GM12878 (cell line): ENCODE measurements at regions not wholly inside any gene's neighbourhood (a gene's known extent, or its start where the extent isn't known, plus 50 kb on each side); places are given as distances from the start of the nearest gene placed in this dataset.

ENCODE experiments used
- ATAC-seq: fragments of 200-7000 bp; cut with Tn5 transposase; 3 replicates; pipeline ENCODE4 v1.9.1; 2020; ENCODE audit warnings: mild to moderate bottlenecking, moderate library complexity
- BruUV-seq: library from RNA; stranded (reverse); fragments of 400-500 nt; replicated peaks from 2 replicates; lab custom pipeline; 2021; lab: Mats Ljungman, UMichigan
- CTCF ChIA-PET: fragments of 300-600 bp; sonication (Branson Sonifier 250); formaldehyde crosslinking; extraction: SDS; loops from one replicate; lab custom pipeline; 2021; ENCODE audit warnings: inconsistent platforms; lab: Yijun Ruan, JAX
- POLR2A ChIA-PET: fragments of 350-600 bp; formaldehyde crosslinking; extraction: SDS; loops from one replicate; lab custom pipeline; 2021; ENCODE audit warnings: inconsistent platforms; lab: Charles Lee
- RAD21 ChIA-PET: fragments of 300-600 bp; sonication (Branson Sonifier 250); formaldehyde crosslinking; loops from one replicate; lab custom pipeline; 2023; ENCODE audit warnings: antibody characterized with exemption; ENCODE audit not compliant: unreplicated experiment; lab: Charles Lee
- SMC1A ChIA-PET: fragments of 300-600 bp; sonication (Branson Sonifier 250); formaldehyde crosslinking; loops from one replicate; lab custom pipeline; 2023; ENCODE audit not compliant: unreplicated experiment, uncharacterized antibody; lab: Charles Lee
- DNase-seq: peaks from one replicate; pipeline ENCODE4 v3.0.0-alpha.2; 2011; ENCODE audit warnings: low read depth, low spot score
- FAIRE-seq: peaks from 3 replicates; lab custom pipeline; 2011; peaks lifted over from hg19 to GRCh38; lab: Jason Lieb, UNC
- H2AFZ ChIP-seq: 2 replicates; pipeline ENCODE4 v1.6.0; 2011; ENCODE audit warnings: low read depth, low read length, control low read depth; ENCODE audit not compliant: control insufficient read depth
- H3K27ac ChIP-seq: 2 replicates; pipeline ENCODE4 v1.5.1; 2011; ENCODE audit warnings: control low read depth; ENCODE audit not compliant: control insufficient read depth, insufficient read depth
- H3K27me3 ChIP-seq, 2 experiments: replicated peaks in 1 of 2; 2 replicates each; pipeline versions ENCODE4 v1.6.0 to v1.6.1; 2011; ENCODE audit warnings: low read length in 1 of 2; ENCODE audit not compliant: control insufficient read depth in 2 of 2, insufficient read depth in 2 of 2
- H3K36me3 ChIP-seq, 2 experiments: 2 replicates each; pipeline ENCODE4 v1.5.1; 2011; ENCODE audit warnings: low read length in 1 of 2; ENCODE audit not compliant: control insufficient read depth in 2 of 2, insufficient read depth in 2 of 2
- H3K4me1 ChIP-seq: 2 replicates; pipeline ENCODE4 v1.6.1; 2011; ENCODE audit warnings: mild to moderate bottlenecking, low read length, moderate library complexity, mixed read lengths; ENCODE audit not compliant: control insufficient read depth, insufficient read depth
- H3K4me2 ChIP-seq: 2 replicates; pipeline ENCODE4 v1.6.0; 2011; ENCODE audit warnings: control low read depth; ENCODE audit not compliant: control insufficient read depth, insufficient read depth
- H3K4me3 ChIP-seq: fragments of 200-600 bp; sonication (generic); 2 replicates; pipeline ENCODE4 v1.5.1; 2016
- H3K79me2 ChIP-seq: 2 replicates; pipeline ENCODE4 v1.6.0; 2011; ENCODE audit warnings: low read length; ENCODE audit not compliant: control insufficient read depth, insufficient read depth
- H3K9ac ChIP-seq: 2 replicates; pipeline ENCODE4 v1.8.0; 2011; ENCODE audit warnings: low read length, control low read depth, mixed read lengths; ENCODE audit not compliant: control insufficient read depth, insufficient read depth
- H3K9me3 ChIP-seq: replicated peaks from 3 replicates; pipeline ENCODE4 v1.5.1; 2011; ENCODE audit warnings: mild to moderate bottlenecking, low read length; ENCODE audit not compliant: control insufficient read depth, insufficient read depth
- H4K20me1 ChIP-seq: 2 replicates; pipeline ENCODE4 v1.6.0; 2011; ENCODE audit not compliant: control insufficient read depth, insufficient read depth
- BHLHE40 ChIP-seq, 2 experiments: fragments of 450-650 bp in 1 of 2; IDR thresholded peaks; 2 replicates each; pipeline ENCODE4 v1.6.1; 2011 to 2017; ENCODE audit warnings: low read depth in 2 of 2, borderline replicate concordance in 1 of 2, improper control_type of control experiment in 1 of 2, low read length in 1 of 2, mild to moderate bottlenecking in 1 of 2
- GABPA ChIP-seq: IDR thresholded peaks from 2 replicates; pipeline ENCODE4 v1.6.1; 2014; ENCODE audit warnings: antibody characterized with exemption, low read depth, mild to moderate bottlenecking, inconsistent platforms
- PKNOX1 ChIP-seq: fragments of 450-650 bp; IDR thresholded peaks from 2 replicates; pipeline ENCODE4 v1.6.1; 2016; ENCODE audit warnings: mild to moderate bottlenecking
- SRF ChIP-seq, 2 experiments: IDR thresholded peaks; 2 replicates each; pipeline ENCODE4 v1.6.1; 2011; ENCODE audit warnings: low read depth in 2 of 2, low read length in 2 of 2, mild to moderate bottlenecking in 1 of 2, moderate library complexity in 1 of 2
- WGBS: methylation state at CpG from one replicate; pipeline ENCODE4 v1.1.6; 2016; ENCODE audit warnings: low lambda C conversion rate; ENCODE audit not compliant: insufficient replicate concordance, insufficient coverage; ENCODE audit errors: missing lambda C conversion rate; 5-methylcytosine and 5-hydroxymethylcytosine counted together
- in situ Hi-C: fragments of 300-500 bp; cut with MboI; formaldehyde crosslinking; loops from 9 replicates; pipeline ENCODE4 v1.14.3; 2018; ENCODE audit warnings: mixed read lengths
- intact Hi-C: fragments of 100-400 bp; cut with micrococcal nuclease; formaldehyde crosslinking; loops from one replicate; pipeline ENCODE4 v1.14.2; 2022; ENCODE audit not compliant: unreplicated experiment
- TF ChIP-seq, protein P1 (sequence below): fragments of 450-650 bp; formaldehyde crosslinking; IDR thresholded peaks from 2 replicates; pipeline ENCODE4 v1.4.0; 2020; ENCODE audit warnings: mild to moderate bottlenecking, moderate library complexity

DNA sequence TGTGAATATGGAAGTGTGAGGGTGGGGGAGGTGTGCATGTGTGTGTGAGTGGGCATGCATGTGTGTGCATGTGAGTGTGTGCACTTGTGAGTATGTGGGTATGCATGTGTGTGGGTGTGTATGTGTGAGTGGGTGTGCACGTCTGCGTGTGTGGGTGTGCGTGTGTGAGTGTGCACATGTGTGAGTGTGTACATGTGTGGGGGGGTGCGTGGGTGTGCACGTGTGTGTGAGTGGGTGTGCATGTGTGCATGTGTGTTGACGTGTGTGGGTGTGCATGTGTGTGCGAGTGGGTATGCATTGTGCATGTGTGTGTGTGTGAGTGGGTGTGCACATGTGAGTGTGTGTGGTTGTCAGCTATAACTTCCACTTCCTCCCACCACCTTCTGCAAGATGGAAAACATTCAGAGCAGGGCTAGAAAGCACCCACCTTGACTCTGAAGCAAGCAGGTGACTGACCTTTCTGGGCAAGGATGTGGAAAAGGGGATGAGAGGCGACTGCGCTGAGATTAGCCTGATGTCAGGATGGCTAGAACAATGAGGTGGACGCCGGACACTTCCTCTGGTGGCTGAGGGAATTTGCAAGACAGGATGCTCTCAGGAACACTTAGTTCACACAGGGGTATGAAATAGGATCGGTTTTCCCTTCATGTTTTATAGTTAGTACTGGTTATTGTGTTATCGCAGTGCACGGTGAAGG, 103.6 kb downstream of the ACKR3 start:
- intact Hi-C loops: no loop called here
- Histone ChIP-seq H3K9me3 (no peaks in the 10 kb centered on the region), H3K27ac (no peak overlapping the region), H2AFZ (no peak overlapping the region), H3K36me3 (no peaks in the 10 kb centered on the region), H3K79me2 (no peaks in the 10 kb centered on the region), H3K4me3 (no peak overlapping the region), H4K20me1 (no peaks in the 10 kb centered on the region), H3K27me3 (no peaks in the 10 kb centered on the region; a peak in 2 of 4 replicates), H3K4me1 (no peaks in the 10 kb centered on the region), H3K4me2 (no peak overlapping the region), H3K9ac (no peak overlapping the region)
- ATAC-seq (no peak), FAIRE-seq (no peak), DNase-seq (no peak)
- CTCF ChIA-PET: no interaction called here
- BruUV-seq: no TSS peak
- 70% methylated on average over 14 of the region's 14 CpGs for WGBS
- RAD21 ChIA-PET: no interaction called here
- SMC1A ChIA-PET: no interaction called here
- POLR2A ChIA-PET: no interaction called here
- TF ChIP-seq, protein P1, sequence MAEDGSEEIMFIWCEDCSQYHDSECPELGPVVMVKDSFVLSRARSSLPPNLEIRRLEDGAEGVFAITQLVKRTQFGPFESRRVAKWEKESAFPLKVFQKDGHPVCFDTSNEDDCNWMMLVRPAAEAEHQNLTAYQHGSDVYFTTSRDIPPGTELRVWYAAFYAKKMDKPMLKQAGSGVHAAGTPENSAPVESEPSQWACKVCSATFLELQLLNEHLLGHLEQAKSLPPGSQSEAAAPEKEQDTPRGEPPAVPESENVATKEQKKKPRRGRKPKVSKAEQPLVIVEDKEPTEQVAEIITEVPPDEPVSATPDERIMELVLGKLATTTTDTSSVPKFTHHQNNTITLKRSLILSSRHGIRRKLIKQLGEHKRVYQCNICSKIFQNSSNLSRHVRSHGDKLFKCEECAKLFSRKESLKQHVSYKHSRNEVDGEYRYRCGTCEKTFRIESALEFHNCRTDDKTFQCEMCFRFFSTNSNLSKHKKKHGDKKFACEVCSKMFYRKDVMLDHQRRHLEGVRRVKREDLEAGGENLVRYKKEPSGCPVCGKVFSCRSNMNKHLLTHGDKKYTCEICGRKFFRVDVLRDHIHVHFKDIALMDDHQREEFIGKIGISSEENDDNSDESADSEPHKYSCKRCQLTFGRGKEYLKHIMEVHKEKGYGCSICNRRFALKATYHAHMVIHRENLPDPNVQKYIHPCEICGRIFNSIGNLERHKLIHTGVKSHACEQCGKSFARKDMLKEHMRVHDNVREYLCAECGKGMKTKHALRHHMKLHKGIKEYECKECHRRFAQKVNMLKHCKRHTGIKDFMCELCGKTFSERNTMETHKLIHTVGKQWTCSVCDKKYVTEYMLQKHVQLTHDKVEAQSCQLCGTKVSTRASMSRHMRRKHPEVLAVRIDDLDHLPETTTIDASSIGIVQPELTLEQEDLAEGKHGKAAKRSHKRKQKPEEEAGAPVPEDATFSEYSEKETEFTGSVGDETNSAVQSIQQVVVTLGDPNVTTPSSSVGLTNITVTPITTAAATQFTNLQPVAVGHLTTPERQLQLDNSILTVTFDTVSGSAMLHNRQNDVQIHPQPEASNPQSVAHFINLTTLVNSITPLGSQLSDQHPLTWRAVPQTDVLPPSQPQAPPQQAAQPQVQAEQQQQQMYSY: no peak
- TF ChIP-seq BHLHE40 (IDR thresholded peaks at IDR 0.05; ENCODE audit: borderline replicate concordance in 1 of 2, low read depth in 2 of 2, low read length in 1 of 2): 0 out of 4 replicates have a peak, but pooled peaks of 1 of the 2 experiments have one; percentile 13
- TF ChIP-seq SRF (IDR thresholded peaks at IDR 0.05; ENCODE audit: low read depth in 2 of 2, low read length in 2 of 2): no peak
- TF ChIP-seq PKNOX1: no peak
- TF ChIP-seq GABPA: no peak
- TF ChIP-seq, all 136 proteins: peak for 1
- in situ Hi-C loops: no loop called here
